ENCODE measurements at regions not wholly inside any gene's neighbourhood (a gene's known extent, or its start where the extent isn't known, plus 50 kb on each side); places are given as distances from the start of the nearest gene placed in this dataset.
"Not testable (repeated sequence)": the region's sequence is repeated elsewhere in the genome, so short reads cannot be mapped to it uniquely, and the experiment has no call there.

- in situ Hi-C loops (cut with HindIII; ENCODE audit: low sequenced_read_pairs) = no loop called here
Observed at GRCh38 chr1:172793823-172794222, 134.9 kb downstream of the FASLG start.

GRCh38 chr1:172795741-172796140 is 136.8 kb downstream of the FASLG start:
- in situ Hi-C loops (cut with HindIII; ENCODE audit: low sequenced_read_pairs) = no loop called here

GRCh38 chr1:172799804-172800203 is 140.9 kb downstream of the FASLG start:
- in situ Hi-C loops (cut with HindIII; ENCODE audit: low sequenced_read_pairs) = not testable (repeated sequence)

DNA sequence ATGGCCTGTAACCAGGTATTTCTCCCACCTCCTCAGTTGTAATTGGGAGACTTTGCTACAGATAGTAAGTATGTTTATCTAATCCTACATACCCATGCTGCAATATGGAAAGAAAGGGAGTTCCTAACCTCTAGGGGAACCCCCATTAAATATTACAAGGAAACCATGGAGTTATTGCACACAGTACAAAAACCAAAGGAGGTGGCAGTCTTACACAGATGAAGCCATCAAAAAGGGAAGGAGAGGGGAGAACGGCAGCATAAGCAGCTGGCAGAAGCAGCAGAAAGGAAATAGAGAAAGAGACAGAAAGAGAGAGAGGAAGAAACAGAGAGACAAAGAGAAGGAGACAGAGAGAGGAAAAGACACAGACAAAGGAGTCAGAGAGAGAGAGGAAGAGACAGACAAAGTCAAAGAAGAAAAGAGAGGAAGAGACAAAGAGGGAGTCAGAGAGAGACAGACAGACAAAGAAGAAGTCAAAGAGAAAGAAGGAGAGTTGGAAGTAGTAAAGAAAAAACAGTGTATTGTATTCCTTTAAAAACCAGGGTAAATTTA is 142.9 kb downstream of the FASLG start:
- in situ Hi-C loops (cut with HindIII; ENCODE audit: low sequenced_read_pairs) = no loop called here

DNA sequence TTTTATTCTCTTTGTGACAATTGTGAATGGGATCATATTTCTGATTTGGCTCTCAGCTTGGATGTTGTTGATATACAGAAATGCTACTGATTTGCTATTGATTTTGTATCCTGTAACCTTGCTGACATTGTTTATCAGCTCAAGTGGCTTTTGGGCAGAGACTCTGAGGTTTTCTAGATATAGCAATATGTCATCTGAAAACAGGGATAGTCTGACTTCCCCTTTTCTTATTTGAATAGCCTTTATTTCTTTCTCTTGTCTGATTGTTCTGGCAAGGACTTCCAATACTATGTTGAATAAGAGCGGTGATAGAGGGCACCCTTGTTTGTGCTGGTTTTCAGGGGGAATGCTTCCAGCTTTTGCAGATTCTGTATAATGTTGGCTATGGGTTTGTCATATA is 150.8 kb downstream of the FASLG start:
- in situ Hi-C loops (cut with HindIII; ENCODE audit: low sequenced_read_pairs) = no loop called here

GRCh38 chr1:172810480-172811175 is 151.7 kb downstream of the FASLG start:
- in situ Hi-C loops (cut with HindIII; ENCODE audit: low sequenced_read_pairs) = no loop called here

DNA sequence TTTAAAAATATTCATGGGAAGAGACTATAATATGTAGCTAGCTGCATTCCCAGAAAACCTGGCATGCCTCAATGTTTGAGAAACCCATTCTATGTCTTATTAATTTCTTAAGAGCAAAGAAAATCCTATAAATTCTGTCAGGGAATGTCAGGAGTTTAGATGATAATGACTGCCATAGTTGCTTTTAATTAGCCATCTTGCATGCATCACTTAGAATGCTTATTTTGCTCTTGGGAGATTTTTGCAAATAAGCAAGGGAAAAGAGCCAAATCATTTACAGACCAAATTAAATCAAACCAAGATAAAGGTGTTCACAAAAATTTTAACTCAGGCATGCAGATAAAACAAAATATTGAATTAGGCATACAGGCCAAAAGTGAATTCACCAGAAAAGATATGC is 152.8 kb downstream of the FASLG start:
- in situ Hi-C loops (cut with HindIII; ENCODE audit: low sequenced_read_pairs) = no loop called here

- in situ Hi-C loops (cut with HindIII; ENCODE audit: low sequenced_read_pairs) = no loop called here
Observed at GRCh38 chr1:172812118-172812517, 153.2 kb downstream of the FASLG start.

DNA sequence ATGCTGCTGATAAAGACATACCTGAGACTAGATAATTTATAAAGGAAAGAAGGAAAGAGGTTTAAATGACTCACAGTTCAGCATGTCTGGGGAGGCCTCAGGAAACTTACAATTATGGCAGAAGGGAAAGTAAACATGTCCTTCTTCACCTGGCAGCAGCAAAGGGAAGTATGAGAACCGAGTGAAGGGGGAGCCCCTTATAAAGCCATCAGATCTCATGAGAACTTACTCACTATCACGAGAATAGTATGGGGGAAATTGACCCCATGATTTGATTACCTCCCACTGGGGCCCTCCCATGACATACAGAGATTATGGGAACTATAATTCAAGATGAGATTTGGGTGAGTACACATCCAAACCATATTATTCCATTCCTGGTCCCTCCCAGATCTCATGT is 154.4 kb downstream of the FASLG start:
- in situ Hi-C loops (cut with HindIII; ENCODE audit: low sequenced_read_pairs) = no loop called here

DNA sequence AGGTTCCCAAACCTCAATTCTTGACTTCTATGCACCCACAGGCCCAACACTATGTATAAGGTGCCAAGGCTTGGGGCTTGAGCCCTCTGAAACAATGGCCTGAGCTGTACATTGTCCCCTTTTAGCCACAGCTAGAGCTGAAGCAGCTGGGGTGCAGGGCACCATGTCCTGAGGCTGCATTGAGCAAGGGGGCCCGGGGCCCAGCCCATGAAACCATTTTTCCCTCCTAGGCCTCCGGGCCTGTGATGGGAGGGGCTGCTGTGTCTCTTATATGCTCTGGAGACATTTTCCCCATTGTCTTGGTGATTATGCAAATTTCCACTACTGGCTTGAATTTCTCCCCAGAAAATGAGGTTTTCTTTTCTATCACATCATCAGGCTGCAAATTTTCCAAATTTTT is 155.5 kb downstream of the FASLG start:
- in situ Hi-C loops (cut with HindIII; ENCODE audit: low sequenced_read_pairs) = no loop called here

DNA sequence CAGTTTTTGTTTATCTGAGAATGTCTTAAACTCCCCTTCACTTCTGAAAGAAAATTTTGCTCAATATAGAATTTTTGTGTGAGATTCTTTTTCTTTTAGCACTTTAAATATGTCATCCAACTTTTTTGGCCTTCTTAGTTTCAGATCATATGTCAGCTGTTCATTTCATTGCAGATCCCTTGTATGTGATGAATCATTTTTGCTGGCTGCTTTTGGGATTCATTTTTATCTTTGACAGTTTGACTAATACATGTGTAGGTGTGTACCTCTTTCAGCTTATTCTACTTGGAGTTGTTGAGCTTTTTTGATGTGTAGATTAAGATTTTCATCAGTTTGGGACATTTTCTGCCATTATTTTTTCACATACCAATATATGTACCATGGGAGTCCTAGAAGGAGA is 156.8 kb downstream of the FASLG start:
- in situ Hi-C loops (cut with HindIII; ENCODE audit: low sequenced_read_pairs) = no loop called here

DNA sequence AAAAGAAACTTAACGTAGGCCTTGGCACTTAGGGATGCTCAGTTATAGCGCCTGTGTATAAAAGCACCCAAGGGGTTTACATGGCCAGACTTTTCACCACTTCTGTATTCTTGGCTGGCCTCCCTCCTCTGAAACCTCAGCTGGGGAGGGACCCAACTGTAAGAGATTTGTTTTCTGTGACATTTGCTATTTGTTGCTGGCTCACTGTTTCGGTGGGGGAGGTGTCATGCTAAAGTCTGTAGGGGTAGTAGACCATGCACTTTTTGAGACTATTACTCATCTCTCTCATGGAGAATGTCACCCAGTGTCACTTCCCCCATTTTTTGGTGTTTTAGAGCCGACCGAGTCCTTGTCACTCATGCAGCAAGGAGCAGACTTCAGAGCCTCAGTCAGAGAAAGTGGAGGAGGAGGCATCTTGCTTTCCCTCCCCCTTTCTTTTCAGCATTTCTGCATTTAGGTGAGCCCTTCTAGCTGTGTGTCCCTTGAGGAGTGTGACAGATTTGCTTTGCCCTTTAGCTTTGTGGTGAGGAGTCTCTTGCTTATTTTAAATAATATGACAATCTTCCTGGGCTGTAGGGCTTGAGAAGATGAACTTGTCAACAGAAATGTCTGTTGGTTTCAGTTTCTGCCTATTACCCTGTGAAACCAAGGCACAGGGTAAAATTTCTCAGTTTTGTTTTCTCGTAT is 160.1 kb downstream of the FASLG start:
- in situ Hi-C loops (cut with HindIII; ENCODE audit: low sequenced_read_pairs) = no loop called here

- in situ Hi-C loops (cut with HindIII; ENCODE audit: low sequenced_read_pairs) = no loop called here
Observed at GRCh38 chr1:172820475-172821158, 161.7 kb downstream of the FASLG start.

GRCh38 chr1:172821609-172822274 is 162.8 kb downstream of the FASLG start:
- in situ Hi-C loops (cut with HindIII; ENCODE audit: low sequenced_read_pairs) = no loop called here

DNA sequence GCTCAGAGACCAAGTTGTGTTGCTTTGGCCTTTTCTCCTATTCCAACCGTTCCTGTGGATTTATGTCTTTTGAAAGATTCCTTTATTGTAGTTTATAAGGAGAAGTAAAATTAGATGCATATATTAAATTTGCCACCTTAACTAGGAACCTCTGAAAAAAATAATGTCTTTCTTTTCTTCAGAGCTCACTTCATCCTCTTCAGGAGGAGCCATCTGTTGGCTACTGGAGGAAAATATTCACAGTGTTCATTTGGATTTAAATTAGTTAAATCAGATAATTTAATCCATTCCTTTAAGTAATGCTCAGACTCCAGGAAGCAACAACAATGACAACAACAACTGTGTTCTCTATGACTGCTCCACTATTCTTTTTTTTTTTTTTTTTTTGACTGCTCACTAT is 164.0 kb downstream of the FASLG start:
- in situ Hi-C loops (cut with HindIII; ENCODE audit: low sequenced_read_pairs) = no loop called here

DNA sequence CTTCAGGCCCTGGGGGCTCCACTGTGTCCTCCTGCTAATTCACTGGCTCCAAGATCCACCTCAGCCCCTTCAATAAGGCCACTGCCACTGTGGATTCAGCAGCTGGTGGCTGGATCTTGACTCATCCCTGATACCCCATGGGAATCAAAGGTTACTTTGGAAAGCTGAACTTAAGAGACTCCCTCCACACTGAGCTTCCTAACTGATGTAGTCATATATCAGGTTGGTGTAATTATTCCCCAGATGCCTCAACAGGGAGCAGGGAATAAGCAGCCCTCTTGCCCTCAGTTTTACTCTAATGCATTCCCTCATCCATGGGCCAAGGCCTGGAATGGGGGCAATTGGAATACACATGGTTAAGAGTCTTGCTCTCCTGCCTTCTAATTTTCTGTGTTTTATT is 164.6 kb downstream of the FASLG start:
- in situ Hi-C loops (cut with HindIII; ENCODE audit: low sequenced_read_pairs) = no loop called here

DNA sequence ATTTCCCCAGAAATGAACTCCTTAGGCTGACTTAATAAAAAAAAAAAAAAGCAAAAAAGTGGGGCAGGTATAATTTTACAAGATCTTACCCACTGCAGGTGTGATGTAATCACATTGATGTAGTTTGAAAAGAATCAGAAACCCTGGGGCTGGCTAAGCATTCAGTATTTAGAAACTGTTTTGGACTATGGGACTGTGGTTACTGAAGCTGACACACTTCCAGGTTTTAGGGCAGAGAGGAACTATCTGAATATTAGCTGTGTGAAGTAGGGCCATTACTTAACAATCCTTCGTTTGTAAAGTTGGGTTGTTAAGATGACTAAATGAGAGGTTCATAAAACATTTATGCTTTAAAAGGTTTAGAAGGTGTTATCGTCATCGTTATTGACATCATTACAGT is 165.3 kb downstream of the FASLG start:
- in situ Hi-C loops (cut with HindIII; ENCODE audit: low sequenced_read_pairs) = no loop called here

- in situ Hi-C loops (cut with HindIII; ENCODE audit: low sequenced_read_pairs) = no loop called here
Observed at GRCh38 chr1:172826096-172826741, 167.3 kb downstream of the FASLG start.

- in situ Hi-C loops (cut with HindIII; ENCODE audit: low sequenced_read_pairs) = no loop called here
Observed at GRCh38 chr1:172827301-172827700, 168.4 kb downstream of the FASLG start.

DNA sequence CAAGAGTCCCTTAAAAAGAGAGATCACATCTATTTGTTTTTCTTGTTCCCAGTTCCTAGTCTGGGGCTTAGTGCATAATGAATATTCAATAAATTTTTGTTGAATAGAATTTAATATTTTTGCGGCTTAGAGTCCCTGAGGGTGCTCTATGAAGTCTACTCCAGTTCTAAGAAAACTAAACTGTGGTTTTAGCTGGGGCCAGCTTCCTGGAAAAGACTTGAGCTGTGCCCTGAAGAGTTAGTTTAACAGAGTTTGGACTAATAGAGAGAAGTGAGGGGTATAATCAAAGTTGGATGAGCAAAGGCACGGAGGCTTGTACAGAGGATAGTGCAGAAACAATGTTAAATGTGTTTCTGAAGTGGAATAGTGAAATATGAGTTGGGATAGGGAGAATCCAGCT is 168.9 kb downstream of the FASLG start:
- in situ Hi-C loops (cut with HindIII; ENCODE audit: low sequenced_read_pairs) = no loop called here

Measured in endothelial cell of hepatic sinusoid (primary cell).